Keratinocyte (primary cell): ENCODE measurements at regions not wholly inside any gene's neighbourhood (a gene's known extent, or its start where the extent isn't known, plus 50 kb on each side); places are given as distances from the start of the nearest gene placed in this dataset.

Source experiments
- EZH2 ChIP-seq: IDR thresholded peaks from one replicate; pipeline ENCODE4 v1.6.1; 2012; ENCODE audit warnings: inconsistent platforms, mild to moderate bottlenecking, low read length, moderate library complexity
- TF ChIP-seq, protein P1 (sequence below), 3 experiments: IDR thresholded peaks in 1 of 3; conservative IDR thresholded peaks in 1 of 3; optimal IDR thresholded peaks in 1 of 3; 2 replicates in 2 of 3; 3 replicates in 1 of 3; pipeline versions ENCODE3 to v1.5.1; 2011; ENCODE audit warnings: low read length in 3 of 3, mild to moderate bottlenecking in 3 of 3, moderate library complexity in 2 of 3, control low read depth in 1 of 3, inconsistent platforms in 1 of 3; ENCODE audit not compliant: insufficient read depth in 2 of 3; ENCODE audit errors: extremely low read depth in 1 of 3

DNA sequence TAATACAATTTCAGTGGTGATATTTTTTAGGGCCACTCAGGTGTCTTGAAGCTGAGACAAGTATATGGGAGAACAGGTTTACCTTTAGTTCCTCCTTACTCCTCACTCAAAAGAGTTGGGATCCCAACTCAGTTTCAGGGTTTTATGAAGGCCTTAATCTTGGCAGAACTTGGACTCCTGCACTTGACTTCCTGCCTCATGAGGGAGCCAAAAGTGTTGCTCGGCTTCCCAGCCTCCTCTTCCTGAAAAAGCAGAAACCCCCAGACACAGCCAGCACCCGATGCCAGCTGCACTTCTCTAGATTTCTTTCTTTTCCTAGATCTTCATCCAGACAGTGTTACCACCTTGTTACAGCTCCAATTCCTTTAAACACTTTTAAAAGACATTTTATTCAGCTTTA is 70.8 kb upstream of the TMPRSS2 start:
- TF ChIP-seq, protein P1, sequence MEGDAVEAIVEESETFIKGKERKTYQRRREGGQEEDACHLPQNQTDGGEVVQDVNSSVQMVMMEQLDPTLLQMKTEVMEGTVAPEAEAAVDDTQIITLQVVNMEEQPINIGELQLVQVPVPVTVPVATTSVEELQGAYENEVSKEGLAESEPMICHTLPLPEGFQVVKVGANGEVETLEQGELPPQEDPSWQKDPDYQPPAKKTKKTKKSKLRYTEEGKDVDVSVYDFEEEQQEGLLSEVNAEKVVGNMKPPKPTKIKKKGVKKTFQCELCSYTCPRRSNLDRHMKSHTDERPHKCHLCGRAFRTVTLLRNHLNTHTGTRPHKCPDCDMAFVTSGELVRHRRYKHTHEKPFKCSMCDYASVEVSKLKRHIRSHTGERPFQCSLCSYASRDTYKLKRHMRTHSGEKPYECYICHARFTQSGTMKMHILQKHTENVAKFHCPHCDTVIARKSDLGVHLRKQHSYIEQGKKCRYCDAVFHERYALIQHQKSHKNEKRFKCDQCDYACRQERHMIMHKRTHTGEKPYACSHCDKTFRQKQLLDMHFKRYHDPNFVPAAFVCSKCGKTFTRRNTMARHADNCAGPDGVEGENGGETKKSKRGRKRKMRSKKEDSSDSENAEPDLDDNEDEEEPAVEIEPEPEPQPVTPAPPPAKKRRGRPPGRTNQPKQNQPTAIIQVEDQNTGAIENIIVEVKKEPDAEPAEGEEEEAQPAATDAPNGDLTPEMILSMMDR (optimal IDR thresholded peaks at IDR 0.05 in 1 of 3, IDR thresholded peaks at IDR 0.05 in 1 of 3, conservative IDR thresholded peaks at IDR 0.05 in 1 of 3; ENCODE audit: extremely low read depth in 1 of 3, insufficient read depth in 2 of 3, low read length in 3 of 3), result no peak
- TF ChIP-seq EZH2, result no peak
